Stimulated activated memory B cell treated with anti-CD40 and anti-IgM and Interleukin-4, amounts not matched to agents 10 μg/mL and 1 μg/mL and 100 μg/mL, for 72 hours (primary cell): ENCODE measurements at regions not wholly inside any gene's neighbourhood (a gene's known extent, or its start where the extent isn't known, plus 50 kb on each side); places are given as distances from the start of the nearest gene placed in this dataset.
"Not testable (repeated sequence)": the region's sequence is repeated elsewhere in the genome, so short reads cannot be mapped to it uniquely, and the experiment has no call there.

Experiments
- ATAC-seq: fragments of 150-1000 bp; cut with Tn5 transposase; 2 replicates; pipeline ENCODE4 v1.10.0; 2021
- H3K27ac Mint-ChIP-seq: one replicate; pipeline ENCODE4 v1.8.0; 2022; ENCODE audit warnings: mild to moderate bottlenecking, mixed read lengths
- H3K27me3 Mint-ChIP-seq: one replicate; pipeline ENCODE4 v1.8.0; 2022; ENCODE audit warnings: mixed read lengths
- H3K36me3 Mint-ChIP-seq: one replicate; pipeline ENCODE4 v1.8.0; 2022; ENCODE audit warnings: mixed read lengths
- H3K4me1 Mint-ChIP-seq: one replicate; pipeline ENCODE4 v1.8.0; 2022; ENCODE audit warnings: mixed read lengths
- H3K4me3 Mint-ChIP-seq: one replicate; pipeline ENCODE4 v1.8.0; 2022; ENCODE audit warnings: mild to moderate bottlenecking, moderate library complexity, mixed read lengths
- H3K9me3 Mint-ChIP-seq: one replicate; pipeline ENCODE4 v1.8.0; 2022; ENCODE audit warnings: mixed read lengths

DNA sequence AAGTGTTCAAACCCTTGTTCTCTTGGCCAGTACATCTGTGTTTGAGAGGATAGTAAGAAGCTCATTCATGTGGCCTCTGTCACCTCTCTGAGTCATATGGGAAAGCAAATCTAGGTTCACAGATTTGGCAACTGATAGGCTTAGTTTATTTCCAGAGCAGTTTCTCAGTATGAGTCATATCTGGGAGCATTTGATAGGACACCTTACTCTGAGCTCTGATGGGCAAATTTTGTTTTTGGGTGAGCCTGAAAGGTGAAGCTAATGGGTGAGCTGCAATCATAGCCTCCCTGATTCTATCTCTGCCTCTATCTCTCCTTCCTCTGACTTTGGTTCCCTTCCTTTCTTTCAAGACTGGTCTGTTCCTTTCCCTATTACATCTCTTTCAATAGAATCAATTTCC is 134.4 kb downstream of the S1PR1 start:
- peaks cover 12% of the 10 kb centered on the region for H3K4me1 Mint-ChIP-seq
- no peak overlapping the region for H3K4me3 Mint-ChIP-seq
- peaks cover 10% of the 10 kb centered on the region for H3K9me3 Mint-ChIP-seq
- no peaks in the 10 kb centered on the region for H3K27me3 Mint-ChIP-seq
- H3K36me3 Mint-ChIP-seq, result peaks cover 12% of the 10 kb centered on the region
- H3K27ac Mint-ChIP-seq, result no peak overlapping the region
- peak; percentile 70 for ATAC-seq

DNA sequence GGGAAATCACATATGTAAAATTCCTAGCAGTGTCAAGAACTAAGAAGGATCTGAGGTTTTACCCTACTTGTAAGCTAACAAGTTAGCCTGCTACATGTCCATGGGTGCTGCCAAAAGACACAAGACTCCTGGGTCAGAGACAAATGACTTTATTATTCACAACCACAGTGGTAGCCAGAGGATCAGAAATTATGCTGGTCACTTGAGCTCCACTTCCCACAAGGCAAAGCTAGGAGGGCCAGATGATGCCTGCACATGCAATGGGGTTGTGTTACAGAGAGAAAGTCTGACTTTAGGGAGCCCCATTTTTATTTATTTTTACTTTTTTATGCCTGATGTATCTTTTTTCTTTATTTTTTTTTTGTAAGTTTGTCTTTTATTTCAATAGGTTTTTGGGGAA is 136.8 kb downstream of the S1PR1 start:
- Mint-ChIP-seq H3K27me3 (no peaks in the 10 kb centered on the region), H3K9me3 (peaks cover 10% of the 10 kb centered on the region), H3K27ac (no peak overlapping the region), H3K4me3 (no peak overlapping the region), H3K36me3 (peaks cover 12% of the 10 kb centered on the region), H3K4me1 (peaks cover 12% of the 10 kb centered on the region)
- no peak for ATAC-seq

DNA sequence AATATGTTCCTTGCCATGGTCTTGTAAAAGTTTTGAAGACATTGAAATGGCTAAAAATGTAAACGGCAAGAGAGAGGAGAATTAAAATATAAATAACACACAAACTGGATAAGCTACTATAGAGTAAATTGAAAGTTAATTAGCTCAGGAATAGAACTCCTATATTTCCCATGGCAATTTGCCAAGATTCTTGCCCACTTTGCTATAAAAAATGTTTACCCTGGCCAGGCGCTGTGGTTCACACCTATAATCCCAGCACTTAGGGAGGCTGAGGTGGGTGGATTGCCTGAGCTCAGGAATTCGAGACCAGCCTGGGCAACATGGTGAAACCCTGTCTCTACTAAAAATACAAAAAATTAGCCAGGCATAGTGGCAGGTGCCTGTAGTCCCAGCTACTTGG is 138.6 kb downstream of the S1PR1 start:
- peaks cover 12% of the 10 kb centered on the region for H3K9me3 Mint-ChIP-seq
- not testable (repeated sequence) for H3K4me3 Mint-ChIP-seq, H3K27me3 Mint-ChIP-seq, H3K27ac Mint-ChIP-seq, ATAC-seq
- H3K36me3 Mint-ChIP-seq, result peaks cover 12% of the 10 kb centered on the region
- peaks cover 29% of the 10 kb centered on the region for H3K4me1 Mint-ChIP-seq

DNA sequence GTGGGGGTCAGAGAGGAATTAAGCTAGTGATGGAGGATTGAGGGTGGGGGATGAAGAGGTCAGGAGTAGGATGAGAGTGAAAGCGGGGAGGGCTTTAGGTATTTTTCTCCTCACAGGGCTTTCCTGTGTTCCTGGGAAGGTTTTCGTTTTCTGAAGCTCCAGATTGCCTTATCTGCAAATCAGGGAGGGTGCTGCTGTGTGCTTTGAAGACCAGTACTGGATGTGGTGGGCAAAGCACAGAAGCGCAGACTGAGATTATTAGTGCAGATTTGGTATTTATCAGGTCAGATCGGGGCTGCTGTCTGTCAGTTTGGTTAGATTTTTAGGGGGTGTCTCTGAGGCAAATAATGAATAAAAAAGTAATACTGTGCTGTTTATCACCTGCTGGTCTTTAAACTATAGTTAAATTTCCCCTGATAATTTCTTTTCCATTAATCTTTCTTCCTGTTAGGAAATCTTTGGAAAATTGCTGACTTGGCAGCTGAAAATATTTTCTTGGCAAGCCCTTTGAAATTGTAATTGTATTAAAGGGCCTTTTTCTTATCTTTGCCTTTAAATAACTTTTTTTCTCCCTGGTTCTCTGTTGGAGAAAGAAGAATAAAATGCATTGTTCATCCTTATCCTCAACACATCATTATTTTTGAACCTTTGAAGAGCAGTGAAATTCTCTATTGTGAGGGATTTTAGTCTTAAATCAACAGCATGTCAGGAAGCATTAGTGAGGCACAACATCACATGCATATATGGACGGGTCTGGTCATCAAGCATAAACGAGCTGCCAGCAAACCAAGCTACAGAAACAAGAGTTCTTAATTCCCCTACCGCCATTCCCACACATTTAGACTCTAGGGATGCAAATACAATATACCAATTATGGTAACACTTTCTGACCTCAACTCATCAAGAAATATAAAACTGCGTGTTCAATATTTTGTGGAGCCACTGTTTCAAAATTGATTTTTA is 139.6 kb downstream of the S1PR1 start:
- H3K27me3 Mint-ChIP-seq, result no peaks in the 10 kb centered on the region
- no peak overlapping the region for H3K27ac Mint-ChIP-seq
- peaks cover 12% of the 10 kb centered on the region for H3K36me3 Mint-ChIP-seq
- peaks cover 12% of the 10 kb centered on the region for H3K9me3 Mint-ChIP-seq
- peaks cover 27% of the 10 kb centered on the region for H3K4me1 Mint-ChIP-seq
- no peak for ATAC-seq
- H3K4me3 Mint-ChIP-seq, result no peak overlapping the region

DNA sequence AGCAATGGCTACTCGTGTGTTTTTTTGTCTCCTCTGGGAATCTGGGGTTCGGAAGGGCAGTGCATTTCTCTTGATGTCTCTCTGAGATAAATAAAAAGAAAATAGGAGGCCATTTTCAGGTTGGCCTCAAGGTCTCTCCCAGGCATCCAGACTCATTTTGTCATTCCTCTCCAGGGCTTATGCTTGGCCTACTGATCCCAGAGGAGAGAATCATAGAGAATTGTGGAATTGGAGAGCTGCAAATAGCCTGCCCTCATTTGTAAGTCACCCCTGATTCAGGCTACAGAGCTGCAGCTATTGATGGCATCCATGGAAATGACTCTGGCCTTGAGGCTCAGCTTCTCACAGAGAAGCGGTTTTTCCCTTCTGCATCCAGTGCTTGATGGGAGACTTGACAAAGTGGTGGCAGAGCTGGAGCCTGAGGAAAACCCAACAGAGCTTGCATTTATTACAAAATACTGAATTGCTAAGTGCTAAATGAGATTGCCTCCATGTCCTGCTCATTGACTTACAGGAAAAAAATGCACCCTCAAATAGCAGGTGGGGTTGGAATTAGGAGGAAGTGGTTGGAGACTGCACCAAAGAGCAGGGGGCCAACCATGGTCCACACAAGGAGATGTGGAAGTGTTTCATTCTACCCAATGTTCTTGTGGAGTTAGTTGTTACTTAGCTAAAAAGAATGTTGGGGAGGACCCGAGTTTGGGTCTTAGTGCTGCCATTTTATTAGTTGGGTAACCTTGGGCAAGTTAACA is 140.4 kb downstream of the S1PR1 start:
- Mint-ChIP-seq H3K36me3 (peaks cover 11% of the 10 kb centered on the region), H3K27ac (no peak overlapping the region), H3K4me3 (no peak overlapping the region), H3K9me3 (peaks cover 11% of the 10 kb centered on the region), H3K27me3 (no peaks in the 10 kb centered on the region), H3K4me1 (peaks cover 23% of the 10 kb centered on the region)
- ATAC-seq, result no peak

DNA sequence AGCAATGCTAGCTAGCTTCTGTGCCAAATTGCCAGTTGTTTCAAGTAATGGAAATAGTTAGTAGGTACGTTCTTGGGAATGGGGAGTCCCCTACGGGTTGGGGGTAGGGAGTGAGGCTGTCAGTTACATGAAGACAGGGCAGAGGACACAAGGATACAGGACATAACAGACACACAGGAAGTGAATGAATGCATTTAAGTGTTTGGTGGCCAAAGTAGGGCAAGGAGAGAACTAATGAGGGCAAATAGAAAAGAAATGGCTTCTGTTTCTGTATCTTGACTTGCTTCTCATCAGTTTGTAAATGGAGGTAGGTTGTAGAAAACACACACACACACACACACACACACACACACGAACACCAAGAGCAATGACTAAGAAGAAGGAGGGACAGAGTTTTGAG is 142.2 kb downstream of the S1PR1 start:
- Mint-ChIP-seq H3K4me3 (no peak overlapping the region), H3K9me3 (peaks cover 3% of the 10 kb centered on the region), H3K27me3 (no peaks in the 10 kb centered on the region), H3K4me1 (peaks cover 23% of the 10 kb centered on the region), H3K27ac (peak overlapping the region; percentile 25), H3K36me3 (peaks cover under 1% of the 10 kb centered on the region)
- no peak for ATAC-seq

DNA sequence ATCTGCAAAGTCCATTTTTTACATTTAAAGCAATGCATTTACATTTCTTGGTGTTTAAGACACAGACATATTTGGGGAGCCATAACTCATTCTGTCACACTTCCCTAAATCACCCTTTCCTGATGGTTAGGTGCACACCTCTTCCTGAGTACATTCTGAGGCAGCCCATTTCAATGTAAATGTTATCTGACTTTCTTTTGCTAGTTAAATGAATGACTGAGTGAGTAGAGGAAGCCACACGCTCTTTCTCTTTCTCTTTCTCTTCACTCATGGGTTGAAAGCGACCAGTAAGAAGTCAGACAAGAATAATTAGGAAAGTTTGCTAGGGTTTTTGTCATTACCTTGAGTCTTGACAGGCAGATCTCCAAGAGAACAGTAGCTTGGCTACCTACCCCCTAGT is 143.1 kb downstream of the S1PR1 start:
- ATAC-seq, result peak; percentile 70
- peak overlapping the region; percentile 16 for H3K27ac Mint-ChIP-seq
- H3K27me3 Mint-ChIP-seq, result no peaks in the 10 kb centered on the region
- peaks cover 2% of the 10 kb centered on the region for H3K9me3 Mint-ChIP-seq
- H3K4me3 Mint-ChIP-seq, result no peak overlapping the region
- H3K4me1 Mint-ChIP-seq, result peaks cover 23% of the 10 kb centered on the region
- no peaks in the 10 kb centered on the region for H3K36me3 Mint-ChIP-seq

DNA sequence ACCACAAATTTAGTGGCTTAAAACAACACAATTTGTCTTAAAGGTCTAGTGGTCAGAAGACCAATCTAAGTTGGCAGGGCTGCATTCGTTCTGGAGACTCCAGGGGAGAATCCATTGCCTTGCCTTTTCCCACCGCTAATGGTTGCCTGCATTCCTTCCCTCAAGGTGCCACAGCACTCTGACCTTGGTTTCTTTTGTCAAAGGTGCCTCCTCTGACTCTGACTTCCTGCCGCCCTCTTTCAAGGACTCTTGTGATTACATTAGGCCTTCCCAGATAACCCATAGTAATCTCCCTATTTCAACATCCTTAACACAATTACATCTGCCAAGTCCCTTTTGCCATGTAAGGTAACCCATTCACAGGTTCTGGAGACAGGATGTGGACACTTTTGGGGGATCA is 145.3 kb downstream of the S1PR1 start:
- peaks cover 23% of the 10 kb centered on the region for H3K4me1 Mint-ChIP-seq
- no peak overlapping the region for H3K4me3 Mint-ChIP-seq
- H3K27me3 Mint-ChIP-seq, result no peaks in the 10 kb centered on the region
- no peak for ATAC-seq
- no peaks in the 10 kb centered on the region for H3K36me3 Mint-ChIP-seq
- peaks cover 5% of the 10 kb centered on the region for H3K9me3 Mint-ChIP-seq
- no peak overlapping the region for H3K27ac Mint-ChIP-seq

DNA sequence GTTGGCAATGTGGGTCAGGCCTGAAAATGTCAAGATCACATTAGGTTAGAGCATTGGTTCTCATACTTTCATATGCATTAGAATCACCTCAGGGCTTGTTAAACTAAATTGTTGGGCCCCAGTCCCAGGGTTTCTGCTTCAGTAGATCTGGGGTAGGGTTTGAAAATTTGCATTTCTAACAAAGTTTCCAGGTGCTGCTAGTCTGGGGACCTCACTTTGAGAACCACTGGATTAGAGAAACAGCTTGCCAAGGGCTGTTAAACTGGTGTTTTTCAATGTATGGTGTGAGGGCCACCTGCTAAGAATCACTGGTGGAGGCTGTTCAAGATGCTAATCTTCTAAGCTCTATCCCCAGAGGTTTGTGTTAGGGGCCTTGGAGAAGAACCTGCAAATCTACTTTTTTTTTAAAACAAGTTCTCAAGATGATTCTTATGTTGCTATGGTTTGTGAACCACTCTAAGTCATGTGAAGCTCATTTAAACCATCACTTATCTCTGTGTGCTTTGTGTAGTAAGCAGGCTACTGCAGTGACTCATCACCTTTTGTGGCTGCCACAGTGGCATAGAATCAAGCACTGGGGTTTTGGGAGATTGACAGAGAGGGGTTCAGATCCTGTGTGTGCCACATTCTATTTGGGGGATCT is 152.2 kb downstream of the S1PR1 start:
- peak; percentile 82 for ATAC-seq
- Mint-ChIP-seq H3K4me1 (peaks cover 38% of the 10 kb centered on the region), H3K9me3 (peaks cover 10% of the 10 kb centered on the region), H3K27ac (peak overlapping the region; percentile 78), H3K27me3 (no peaks in the 10 kb centered on the region), H3K4me3 (no peak overlapping the region), H3K36me3 (peaks cover 12% of the 10 kb centered on the region)

DNA sequence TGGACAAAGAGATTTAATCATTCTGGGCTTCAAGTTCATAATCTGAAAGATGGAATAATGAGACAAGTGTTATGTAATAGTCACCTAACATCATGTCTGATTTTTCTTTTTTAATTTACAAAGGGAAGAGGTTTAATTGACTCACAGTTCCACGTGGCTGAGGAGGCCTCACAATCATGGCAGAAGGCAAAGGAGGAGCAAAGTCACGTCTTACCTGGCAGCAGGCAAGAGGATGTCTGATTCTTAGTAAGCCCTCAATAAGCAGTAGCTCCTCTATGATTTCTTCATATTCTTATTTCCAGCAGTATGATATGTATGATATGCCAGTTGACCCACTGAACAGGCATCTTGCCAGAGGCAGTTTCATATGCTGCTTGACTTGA is 152.7 kb downstream of the S1PR1 start:
- peak overlapping the region; percentile 78 for H3K27ac Mint-ChIP-seq
- H3K9me3 Mint-ChIP-seq, result peaks cover 10% of the 10 kb centered on the region
- H3K4me3 Mint-ChIP-seq, result no peak overlapping the region
- no peak for ATAC-seq
- peaks cover 38% of the 10 kb centered on the region for H3K4me1 Mint-ChIP-seq
- no peaks in the 10 kb centered on the region for H3K27me3 Mint-ChIP-seq
- H3K36me3 Mint-ChIP-seq, result peaks cover 12% of the 10 kb centered on the region

DNA sequence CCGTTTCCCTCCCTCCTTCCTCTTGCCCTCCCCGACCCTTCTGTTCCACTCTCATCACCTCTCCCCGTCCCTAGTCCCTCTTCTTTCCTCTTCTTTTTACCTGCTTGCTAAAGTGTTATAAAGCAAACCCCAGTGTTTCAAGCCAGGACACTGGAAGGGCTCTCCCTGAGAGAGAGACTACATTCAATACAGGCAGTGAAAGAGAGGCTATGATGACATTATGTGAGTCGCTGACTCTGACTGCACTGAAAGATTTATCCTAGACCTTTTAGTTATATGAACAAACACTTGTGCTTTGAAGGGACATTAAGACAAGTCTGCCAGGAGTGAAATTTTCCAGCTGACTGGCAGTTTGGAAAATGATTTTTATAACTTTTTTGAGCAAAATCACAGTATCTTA is 155.7 kb downstream of the S1PR1 start:
- Mint-ChIP-seq H3K9me3 (peaks cover 7% of the 10 kb centered on the region), H3K36me3 (peaks cover 12% of the 10 kb centered on the region), H3K27me3 (no peaks in the 10 kb centered on the region), H3K4me1 (peaks cover 38% of the 10 kb centered on the region), H3K4me3 (no peak overlapping the region), H3K27ac (no peak overlapping the region)
- no peak for ATAC-seq

DNA sequence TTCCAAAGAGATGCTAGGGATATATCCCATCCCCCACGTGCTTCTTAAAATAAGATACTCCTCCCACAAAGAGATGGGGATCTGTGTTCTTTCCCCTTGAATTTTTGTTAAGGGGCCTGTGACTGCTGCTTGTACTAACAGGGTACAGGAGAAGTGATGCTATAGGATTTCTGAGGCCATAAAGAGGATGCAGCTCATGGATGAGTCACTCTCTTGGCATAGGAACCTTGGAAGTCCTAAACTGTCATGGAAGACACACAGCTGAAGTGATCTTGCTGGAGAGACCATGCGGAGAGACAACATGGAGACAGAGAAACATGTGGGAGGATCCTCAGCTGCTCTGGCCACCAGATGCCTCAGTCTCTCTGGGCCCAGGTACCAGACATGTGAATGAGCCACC is 157.2 kb downstream of the S1PR1 start:
- peaks cover 25% of the 10 kb centered on the region for H3K4me1 Mint-ChIP-seq
- no peak overlapping the region for H3K27ac Mint-ChIP-seq
- no peaks in the 10 kb centered on the region for H3K27me3 Mint-ChIP-seq
- H3K36me3 Mint-ChIP-seq, result no peaks in the 10 kb centered on the region
- no peaks in the 10 kb centered on the region for H3K9me3 Mint-ChIP-seq
- no peak overlapping the region for H3K4me3 Mint-ChIP-seq
- no peak for ATAC-seq

DNA sequence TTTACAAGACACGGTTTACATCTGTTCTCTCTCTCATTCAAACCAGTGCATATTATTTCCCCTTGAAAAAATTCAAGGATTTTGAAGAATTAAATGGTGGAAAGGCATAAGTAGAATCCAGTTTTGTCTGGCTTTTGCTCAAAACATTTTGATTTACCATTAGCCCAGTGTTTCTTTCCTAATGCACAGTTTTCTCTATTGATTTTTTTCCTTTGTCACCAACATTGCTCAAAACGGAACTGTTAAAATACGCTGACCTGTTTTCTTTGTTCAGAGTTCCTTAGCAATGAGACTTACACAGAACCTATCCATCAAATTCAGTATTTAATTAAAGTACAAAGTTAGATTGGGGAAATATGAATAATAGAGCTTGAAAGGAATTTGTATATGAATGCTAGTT is 162.4 kb downstream of the S1PR1 start:
- Mint-ChIP-seq H3K27me3 (no peaks in the 10 kb centered on the region), H3K9me3 (no peaks in the 10 kb centered on the region), H3K4me3 (no peak overlapping the region), H3K4me1 (peaks cover 6% of the 10 kb centered on the region), H3K36me3 (no peaks in the 10 kb centered on the region), H3K27ac (no peak overlapping the region)
- no peak for ATAC-seq

DNA sequence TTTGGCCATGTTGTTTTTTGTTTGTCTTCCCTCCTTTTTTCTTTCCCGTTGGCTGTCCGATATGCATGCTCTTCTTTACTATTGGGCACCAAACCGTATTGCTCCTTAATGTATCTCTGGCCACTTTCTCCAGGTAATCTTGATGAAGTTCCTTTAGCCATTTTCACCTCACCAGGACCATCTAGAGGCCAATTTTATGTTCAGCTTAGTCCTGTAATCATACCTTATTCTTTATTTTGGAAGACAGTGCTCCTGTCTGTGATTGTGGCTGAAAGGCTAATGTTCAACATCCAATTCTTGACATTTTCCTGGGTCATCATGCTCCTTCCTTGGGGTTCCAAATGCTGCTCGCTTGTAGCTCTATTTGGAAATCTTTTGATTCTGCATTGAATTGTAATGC is 169.5 kb downstream of the S1PR1 start:
- Mint-ChIP-seq H3K36me3 (no peaks in the 10 kb centered on the region), H3K4me3 (no peak overlapping the region), H3K9me3 (no peaks in the 10 kb centered on the region), H3K4me1 (peaks cover 46% of the 10 kb centered on the region), H3K27me3 (no peaks in the 10 kb centered on the region), H3K27ac (peak overlapping the region; percentile 9)
- no peak for ATAC-seq

DNA sequence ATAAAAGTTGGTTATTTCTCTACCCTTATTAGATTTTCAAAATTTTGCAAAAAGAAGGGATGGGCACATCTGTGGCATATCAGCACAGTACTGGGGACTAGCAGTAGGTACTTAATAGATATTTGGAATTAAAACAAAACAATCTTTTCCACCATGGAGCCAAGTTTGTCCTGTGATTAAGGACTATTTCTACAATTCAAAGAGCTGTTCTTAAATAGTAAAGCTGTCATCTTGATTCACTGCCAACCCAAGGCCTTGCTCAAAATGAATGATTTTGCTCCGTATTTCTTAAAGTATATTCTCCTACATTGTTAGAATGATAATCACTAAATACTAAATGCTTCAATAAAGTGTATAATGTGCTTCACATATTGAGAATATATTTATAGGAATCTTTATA is 169.9 kb downstream of the S1PR1 start:
- H3K27me3 Mint-ChIP-seq, result no peaks in the 10 kb centered on the region
- peak overlapping the region; percentile 9 for H3K27ac Mint-ChIP-seq
- ATAC-seq, result no peak
- no peaks in the 10 kb centered on the region for H3K9me3 Mint-ChIP-seq
- peaks cover 51% of the 10 kb centered on the region for H3K4me1 Mint-ChIP-seq
- H3K36me3 Mint-ChIP-seq, result peaks cover 4% of the 10 kb centered on the region
- H3K4me3 Mint-ChIP-seq, result no peak overlapping the region
